GM06990 (cell line): ENCODE measurements at regions not wholly inside any gene's neighbourhood (a gene's known extent, or its start where the extent isn't known, plus 50 kb on each side); places are given as distances from the start of the nearest gene placed in this dataset.

Experiments
- DNase-seq: peaks from one replicate; pipeline ENCODE4 v3.0.0-alpha.2; 2011; ENCODE audit not compliant: insufficient read length; ENCODE audit errors: extremely low read depth
- H3K27me3 ChIP-seq: replicated peaks from 2 replicates; pipeline ENCODE4 v1.6.0; 2011; ENCODE audit warnings: low read length; ENCODE audit not compliant: control insufficient read depth, insufficient read depth
- H3K36me3 ChIP-seq: 2 replicates; pipeline ENCODE4 v1.5.1; 2011; ENCODE audit warnings: low read length; ENCODE audit not compliant: control insufficient read depth, insufficient read depth
- H3K4me3 ChIP-seq: replicated peaks from 2 replicates; pipeline ENCODE4 v1.5.1; 2011; ENCODE audit warnings: low read depth, mild to moderate bottlenecking, control low read depth, low read length
- TF ChIP-seq, protein P1 (sequence below): IDR thresholded peaks from 2 replicates; pipeline ENCODE4 v1.5.1; 2011; ENCODE audit warnings: low read length, control low read depth, mild to moderate bottlenecking, inconsistent platforms; ENCODE audit not compliant: insufficient read depth, poor library complexity, severe bottlenecking

GRCh38 chr13:79124183-79124582 is 281.9 kb downstream of the RBM26 start:
- DNase-seq, result no peak
- H3K36me3 ChIP-seq, result no peaks in the 10 kb centered on the region

GRCh38 chr13:79121286-79121685 is 284.8 kb downstream of the RBM26 start:
- DNase-seq, result no peak
- no peaks in the 10 kb centered on the region for H3K36me3 ChIP-seq
- H3K27me3 ChIP-seq, result no peaks in the 10 kb centered on the region
- no peak overlapping the region for H3K4me3 ChIP-seq
- TF ChIP-seq, protein P1, sequence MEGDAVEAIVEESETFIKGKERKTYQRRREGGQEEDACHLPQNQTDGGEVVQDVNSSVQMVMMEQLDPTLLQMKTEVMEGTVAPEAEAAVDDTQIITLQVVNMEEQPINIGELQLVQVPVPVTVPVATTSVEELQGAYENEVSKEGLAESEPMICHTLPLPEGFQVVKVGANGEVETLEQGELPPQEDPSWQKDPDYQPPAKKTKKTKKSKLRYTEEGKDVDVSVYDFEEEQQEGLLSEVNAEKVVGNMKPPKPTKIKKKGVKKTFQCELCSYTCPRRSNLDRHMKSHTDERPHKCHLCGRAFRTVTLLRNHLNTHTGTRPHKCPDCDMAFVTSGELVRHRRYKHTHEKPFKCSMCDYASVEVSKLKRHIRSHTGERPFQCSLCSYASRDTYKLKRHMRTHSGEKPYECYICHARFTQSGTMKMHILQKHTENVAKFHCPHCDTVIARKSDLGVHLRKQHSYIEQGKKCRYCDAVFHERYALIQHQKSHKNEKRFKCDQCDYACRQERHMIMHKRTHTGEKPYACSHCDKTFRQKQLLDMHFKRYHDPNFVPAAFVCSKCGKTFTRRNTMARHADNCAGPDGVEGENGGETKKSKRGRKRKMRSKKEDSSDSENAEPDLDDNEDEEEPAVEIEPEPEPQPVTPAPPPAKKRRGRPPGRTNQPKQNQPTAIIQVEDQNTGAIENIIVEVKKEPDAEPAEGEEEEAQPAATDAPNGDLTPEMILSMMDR, result no peak

More at GRCh38 chr13:79124183-79124582, 281.9 kb downstream of the RBM26 start:
- TF ChIP-seq, protein P1, result no peak
- no peak overlapping the region for H3K4me3 ChIP-seq
- no peaks in the 10 kb centered on the region for H3K27me3 ChIP-seq

- Histone ChIP-seq H3K4me3 (no peak overlapping the region), H3K27me3 (no peaks in the 10 kb centered on the region), H3K36me3 (no peaks in the 10 kb centered on the region)
- TF ChIP-seq, protein P1, result no peak
- DNase-seq, result no peak
Observed at GRCh38 chr13:79119578-79120107, 286.4 kb downstream of the RBM26 start.

DNA sequence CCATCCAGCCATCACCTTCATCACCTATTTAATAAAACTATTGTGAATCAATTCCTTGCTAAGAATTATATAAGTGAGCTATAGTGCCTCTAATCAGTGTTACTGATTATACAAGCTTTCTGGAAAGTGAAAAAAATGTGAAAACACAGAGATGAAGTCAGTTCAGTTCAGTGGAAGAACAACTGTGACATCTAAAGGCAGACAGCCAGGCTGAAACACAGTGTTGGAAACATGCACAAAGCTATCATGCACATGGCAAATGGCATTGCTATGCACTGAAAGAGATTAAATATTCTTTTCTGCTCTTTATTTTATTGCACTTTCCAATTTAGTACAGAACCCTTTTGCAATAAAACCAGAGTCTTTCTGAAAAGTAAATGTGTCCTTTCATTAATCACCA is 294.0 kb downstream of the RBM26 start:
- Histone ChIP-seq H3K36me3 (no peaks in the 10 kb centered on the region), H3K27me3 (no peaks in the 10 kb centered on the region), H3K4me3 (no peak overlapping the region)
- TF ChIP-seq, protein P1, result no peak
- DNase-seq, result no peak

GRCh38 chr13:79108914-79109643 is 297.0 kb downstream of the RBM26 start:
- no peaks in the 10 kb centered on the region for H3K27me3 ChIP-seq
- H3K36me3 ChIP-seq, result no peaks in the 10 kb centered on the region
- no peak overlapping the region for H3K4me3 ChIP-seq
- TF ChIP-seq, protein P1, result no peak
- peak; percentile 20 for DNase-seq
